H1 (cell line): ENCODE measurements at regions not wholly inside any gene's neighbourhood (a gene's known extent, or its start where the extent isn't known, plus 50 kb on each side); places are given as distances from the start of the nearest gene placed in this dataset.

Experiments
- CTCF ChIA-PET: fragments of 300-600 bp; sonication (Branson Sonifier 250); formaldehyde crosslinking; loops from one replicate; lab custom pipeline; 2021; ENCODE audit not compliant: partially characterized antibody; lab: Charles Lee
- POLR2A ChIA-PET: fragments of 300-600 bp; sonication (Branson Sonifier 250); formaldehyde crosslinking; loops from one replicate; lab custom pipeline; 2021; ENCODE audit warnings: inconsistent platforms; ENCODE audit not compliant: partially characterized antibody; lab: Charles Lee
- DNase-seq, 2 experiments: peaks; one replicate each; pipeline versions ENCODE4 v3.0.0 to v3.0.0-alpha.2; 2010 to 2022; ENCODE audit warnings: low spot score in 2 of 2, low read depth in 1 of 2, mixed read lengths in 1 of 2
- FAIRE-seq: peaks from 2 replicates; lab custom pipeline; 2011; peaks lifted over from hg19 to GRCh38; lab: Jason Lieb, UNC
- H2AFZ ChIP-seq: 2 replicates; pipeline ENCODE4 v1.8.1; 2012; ENCODE audit warnings: low read length, inconsistent platforms
- H2AK5ac ChIP-seq: 2 replicates; pipeline ENCODE4 v1.6.1; 2013; ENCODE audit warnings: low read depth, low read length
- H2BK120ac ChIP-seq: replicated peaks from 2 replicates; pipeline ENCODE3; 2013; ENCODE audit warnings: low read depth, low read length, inconsistent platforms
- H2BK12ac ChIP-seq: 2 replicates; pipeline ENCODE4 v1.6.1; 2013; ENCODE audit warnings: low read depth, low read length
- H2BK15ac ChIP-seq: 2 replicates; pipeline ENCODE4 v1.6.1; 2013; ENCODE audit warnings: low read length
- H2BK20ac ChIP-seq: 2 replicates; pipeline ENCODE4 v1.6.1; 2013; ENCODE audit warnings: low read length
- H2BK5ac ChIP-seq: 2 replicates; pipeline ENCODE4 v1.6.1; 2013; ENCODE audit warnings: low read depth, low read length
- H3K14ac ChIP-seq: 2 replicates; pipeline ENCODE4 v1.6.1; 2013; ENCODE audit warnings: inconsistent platforms; ENCODE audit not compliant: insufficient read length
- H3K18ac ChIP-seq: 2 replicates; pipeline ENCODE4 v1.6.1; 2013; ENCODE audit warnings: low read length; ENCODE audit errors: extremely low read depth
- H3K23ac ChIP-seq: 2 replicates; pipeline ENCODE4 v1.6.1; 2013; ENCODE audit warnings: inconsistent platforms; ENCODE audit not compliant: insufficient read length
- H3K23me2 ChIP-seq: 2 replicates; pipeline ENCODE4 v1.6.1; 2013; ENCODE audit warnings: low read depth, low read length
- H3K27ac ChIP-seq: 2 replicates; pipeline ENCODE4 v1.6.1; 2011; ENCODE audit warnings: low read depth, low read length, inconsistent platforms
- H3K27me3 ChIP-seq, 4 experiments: replicated peaks in 1 of 4; 1 replicate in 1 of 4; 2 replicates in 3 of 4; pipeline versions ENCODE4 v1.6.1 to v1.8.1; 2011 to 2013; ENCODE audit warnings: low read length in 3 of 4, mild to moderate bottlenecking in 3 of 4, inconsistent platforms in 2 of 4, mixed read lengths in 2 of 4, moderate library complexity in 1 of 4; ENCODE audit not compliant: control insufficient read depth in 3 of 4, insufficient read depth in 3 of 4; ENCODE audit errors: extremely low read depth in 1 of 4
- H3K36me3 ChIP-seq, 4 experiments: 2 replicates each; pipeline versions ENCODE4 v1.6.1 to v1.8.1; 2011 to 2013; ENCODE audit warnings: mild to moderate bottlenecking in 4 of 4, low read length in 3 of 4, moderate library complexity in 2 of 4, control low read depth in 1 of 4, inconsistent platforms in 1 of 4; ENCODE audit not compliant: insufficient read depth in 4 of 4, control insufficient read depth in 2 of 4
- H3K4ac ChIP-seq: replicated peaks from 2 replicates; pipeline ENCODE3; 2013; ENCODE audit warnings: low read length, low read depth, mixed read lengths, inconsistent platforms; ENCODE audit not compliant: insufficient read length
- H3K4me1 ChIP-seq, 4 experiments: replicated peaks in 1 of 4; 1 replicate in 1 of 4; 2 replicates in 3 of 4; pipeline versions ENCODE4 v1.6.1 to v1.8.1; 2011 to 2013; ENCODE audit warnings: low read length in 3 of 4, inconsistent platforms in 2 of 4, mixed read lengths in 1 of 4; ENCODE audit not compliant: insufficient read depth in 4 of 4, control insufficient read depth in 3 of 4
- H3K4me2 ChIP-seq, 2 experiments: 2 replicates each; pipeline versions ENCODE4 v1.6.1 to v1.8.1; 2011 to 2013; ENCODE audit warnings: low read depth in 2 of 2, low read length in 2 of 2, control low read depth in 1 of 2, inconsistent platforms in 1 of 2, mild to moderate bottlenecking in 1 of 2; ENCODE audit not compliant: insufficient read depth in 1 of 2
- H3K4me3 ChIP-seq, 4 experiments: fragments of 200-600, 300-600 bp in 1 of 4; sonication (generic), shearing (Covaris generic), sonication (Bioruptor Twin) in 1 of 4; 2 replicates each; pipeline versions ENCODE4 v1.5.1 to v1.8.1; 2011 to 2016; ENCODE audit warnings: low read length in 4 of 4, low read depth in 3 of 4, control low read depth in 2 of 4, inconsistent platforms in 2 of 4, mild to moderate bottlenecking in 2 of 4, mixed read lengths in 1 of 4, moderate library complexity in 1 of 4; ENCODE audit not compliant: insufficient read depth in 2 of 4; ENCODE audit errors: extremely low read depth in 1 of 4
- H3K56ac ChIP-seq: replicated peaks from 2 replicates; pipeline ENCODE3; 2013; ENCODE audit warnings: low read depth, mild to moderate bottlenecking, mixed read lengths, low read length, inconsistent platforms; ENCODE audit not compliant: insufficient read length
- H3K79me1 ChIP-seq: 2 replicates; pipeline ENCODE4 v1.6.1; 2013; ENCODE audit warnings: low read depth, low read length, control low read depth
- H3K79me2 ChIP-seq, 2 experiments: 2 replicates each; pipeline versions ENCODE4 v1.6.1 to v1.8.1; 2012 to 2013; ENCODE audit warnings: low read length in 2 of 2, mild to moderate bottlenecking in 2 of 2, inconsistent platforms in 1 of 2; ENCODE audit not compliant: insufficient read depth in 2 of 2, control insufficient read depth in 1 of 2
- H3K9ac ChIP-seq, 4 experiments: replicated peaks in 1 of 4; 1 replicate in 1 of 4; 2 replicates in 3 of 4; pipeline versions ENCODE4 v1.6.1 to v1.8.1; 2011 to 2013; ENCODE audit warnings: low read depth in 3 of 4, low read length in 3 of 4, control low read depth in 2 of 4, mild to moderate bottlenecking in 2 of 4, moderate library complexity in 2 of 4, inconsistent platforms in 1 of 4; ENCODE audit errors: extremely low read depth in 1 of 4
- H3K9me3 ChIP-seq, 2 experiments: 2 replicates each; pipeline versions ENCODE4 v1.6.1 to v1.8.1; 2012 to 2013; ENCODE audit warnings: mild to moderate bottlenecking in 2 of 2, moderate library complexity in 2 of 2, control low read depth in 1 of 2, inconsistent platforms in 1 of 2, low read depth in 1 of 2, low read length in 1 of 2, mixed read lengths in 1 of 2; ENCODE audit not compliant: insufficient read depth in 2 of 2
- H4K20me1 ChIP-seq, 2 experiments: replicated peaks in 1 of 2; 2 replicates each; pipeline versions ENCODE3 to v1.8.1; 2011 to 2013; ENCODE audit warnings: inconsistent platforms in 2 of 2, low read length in 2 of 2, mild to moderate bottlenecking in 1 of 2; ENCODE audit not compliant: insufficient read depth in 2 of 2, control insufficient read depth in 1 of 2
- H4K5ac ChIP-seq: 2 replicates; pipeline ENCODE4 v1.6.1; 2013; ENCODE audit warnings: low read length, low read depth, mixed read lengths, inconsistent platforms; ENCODE audit not compliant: insufficient read length
- H4K8ac ChIP-seq: 2 replicates; pipeline ENCODE4 v1.8.0; 2013; ENCODE audit warnings: mild to moderate bottlenecking, moderate library complexity, low read length, inconsistent platforms; ENCODE audit not compliant: insufficient read depth; ENCODE audit errors: extremely low read depth
- H4K91ac ChIP-seq: replicated peaks from 2 replicates; pipeline ENCODE3; 2013; ENCODE audit warnings: low read length, mixed read lengths, inconsistent platforms; ENCODE audit not compliant: insufficient read length
- CEBPB ChIP-seq: IDR thresholded peaks from 2 replicates; pipeline ENCODE4 v1.6.1; 2012; ENCODE audit warnings: low read depth, low read length
- CHD1 ChIP-seq: IDR thresholded peaks from 2 replicates; pipeline ENCODE4 v1.6.1; 2012; ENCODE audit warnings: low read depth, low read length, improper control_type of control experiment
- E2F6 ChIP-seq: IDR thresholded peaks from 2 replicates; pipeline ENCODE4 v1.6.1; 2012; ENCODE audit warnings: inconsistent platforms
- JUND ChIP-seq: IDR thresholded peaks from 2 replicates; pipeline ENCODE4 v1.6.1; 2011; ENCODE audit warnings: mild to moderate bottlenecking, improper control_type of control experiment, low read length
- KDM5A ChIP-seq: fragments of 200-600 bp; IDR thresholded peaks from 2 replicates; pipeline ENCODE4 v1.7.1; 2012; ENCODE audit warnings: mild to moderate bottlenecking, low read length, inconsistent platforms, mixed read lengths
- POLR2AphosphoS5 ChIP-seq: IDR thresholded peaks from 2 replicates; pipeline ENCODE4 v1.6.1; 2011; ENCODE audit warnings: low read depth, low read length
- TAF7 ChIP-seq: optimal IDR thresholded peaks from 2 replicates; pipeline ENCODE3; 2011; ENCODE audit warnings: low read depth, mild to moderate bottlenecking, inconsistent platforms, low read length, moderate library complexity, borderline replicate concordance
- WGBS, 2 experiments: shearing (Covaris generic) in 1 of 2; methylation state at CpG; one replicate each; pipeline versions ENCODE4 v1.1.6 to v1.1.7; 2013 to 2015; ENCODE audit warnings: low lambda C conversion rate in 2 of 2, mixed read lengths in 2 of 2, inconsistent platforms in 1 of 2, low coverage in 1 of 2, missing lambda C conversion rate in 1 of 2; ENCODE audit not compliant: insufficient replicate concordance in 2 of 2, insufficient coverage in 1 of 2, insufficient read length in 1 of 2; ENCODE audit errors: extremely low coverage in 1 of 2, missing lambda C conversion rate in 1 of 2; 5-methylcytosine and 5-hydroxymethylcytosine counted together

GRCh38 chr9:3743901-3744413 lies 218.2 kb upstream of the RFX3 start:
- no peak overlapping the region for H3K23ac ChIP-seq
- H4K91ac ChIP-seq, result no peak overlapping the region
- no peak overlapping the region for H4K5ac ChIP-seq
- no peaks in the 10 kb centered on the region for H3K9me3 ChIP-seq
- no peak overlapping the region for H3K56ac ChIP-seq
- no peak for FAIRE-seq
- no peak overlapping the region for H3K9ac ChIP-seq
- no peak overlapping the region for H3K14ac ChIP-seq
- H3K23me2 ChIP-seq, result no peaks in the 10 kb centered on the region
- H2AK5ac ChIP-seq, result no peak overlapping the region
- DNase-seq, result no peak
- H3K27ac ChIP-seq, result no peak overlapping the region
- no peak overlapping the region for H3K4me2 ChIP-seq
- no peak overlapping the region for H2BK20ac ChIP-seq
- ChIA-PET POLR2A (interaction anchor here (1.4 kb wide), 1 partner anchor 14 kb away, joined by 3 read pairs; no protein-coding TSS in a partner anchor), CTCF (interaction anchor here (1.1 to 1.2 kb wide), 2 partner anchors 10 to 346 kb away, joined by 3 read pairs; no protein-coding TSS in a partner anchor)
- peaks cover 0 to 4% (median 2%) of the 10 kb centered on the region in 4 experiments; a peak in 3 of 7 replicates for H3K4me1 ChIP-seq
- 97% methylated on average over 2 of the region's 2 CpGs; no CpG with 5 or more reads in 1 of the 2 experiments for whole genome bisulfite sequencing, 2 experiments
- no peaks in the 10 kb centered on the region for H4K20me1 ChIP-seq
- no peak overlapping the region for H2BK15ac ChIP-seq
- no peak overlapping the region for H2BK120ac ChIP-seq
- H3K4ac ChIP-seq, result no peak overlapping the region
- H3K79me2 ChIP-seq, result no peaks in the 10 kb centered on the region
- H3K27me3 ChIP-seq, result no peaks in the 10 kb centered on the region
- no peak for TF ChIP-seq TAF7
- no peak for TF ChIP-seq CEBPB
- TF ChIP-seq CHD1, result no peak
- TF ChIP-seq KDM5A, result no peak
- no peak for TF ChIP-seq JUND
- TF ChIP-seq E2F6, result no peak
- TF ChIP-seq POLR2AphosphoS5, result no peak
- no peak overlapping the region for H2BK12ac ChIP-seq
- no peak overlapping the region for H2AFZ ChIP-seq
- no peaks in the 10 kb centered on the region for H3K79me1 ChIP-seq
- H3K36me3 ChIP-seq, result no peaks in the 10 kb centered on the region
- no peak overlapping the region for H3K18ac ChIP-seq
- H4K8ac ChIP-seq, result no peak overlapping the region
- H3K4me3 ChIP-seq, result no peak overlapping the region
- H2BK5ac ChIP-seq, result no peak overlapping the region
